ENCODE measurements at regions not wholly inside any gene's neighbourhood (a gene's known extent, or its start where the extent isn't known, plus 50 kb on each side); places are given as distances from the start of the nearest gene placed in this dataset.

DNA sequence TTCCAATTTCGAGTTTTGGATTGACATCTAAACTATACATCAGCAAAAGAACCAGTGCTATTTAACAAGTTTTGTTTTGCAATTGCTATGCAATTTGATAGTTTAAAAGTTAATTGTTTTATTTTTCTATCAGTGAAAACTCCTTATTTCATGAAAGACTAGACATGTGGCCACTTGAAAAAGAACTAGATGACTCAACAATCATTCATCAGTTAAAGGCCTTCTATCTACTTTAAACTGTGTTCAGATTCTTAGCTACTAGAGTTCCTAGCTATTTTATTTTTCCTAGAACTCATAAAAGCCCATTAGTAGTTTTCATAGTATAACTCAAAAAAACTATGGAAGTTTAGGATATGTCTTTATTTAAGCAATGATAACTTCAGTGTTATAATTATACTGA is 104.6 kb upstream of the LSM8 start:
- no peak for DNase-seq (ENCODE audit: low read depth in 2 of 2)

DNA sequence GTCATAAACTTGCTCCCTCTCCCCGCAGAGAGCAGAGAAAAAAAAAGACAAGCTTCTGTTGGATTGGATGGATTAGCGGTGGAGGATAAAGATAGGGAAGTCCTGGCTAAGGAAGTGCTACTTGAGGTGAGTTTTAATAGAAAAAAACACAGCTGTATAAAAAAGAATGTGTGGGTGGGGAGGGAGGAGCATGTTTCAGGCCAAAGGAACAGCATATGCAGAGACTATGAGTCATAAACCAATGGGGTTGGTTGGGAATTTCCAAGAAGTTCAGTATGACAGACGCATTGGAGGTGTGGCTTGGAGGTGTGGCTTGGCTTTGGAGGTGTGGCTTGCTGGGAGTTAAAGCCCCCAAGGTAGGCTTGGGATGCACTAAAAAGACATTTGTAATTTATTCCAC is 103.0 kb upstream of the LSM8 start:
- peak in 1 of 2 donors; percentile 1 for DNase-seq (ENCODE audit: low read depth in 2 of 2)

DNA sequence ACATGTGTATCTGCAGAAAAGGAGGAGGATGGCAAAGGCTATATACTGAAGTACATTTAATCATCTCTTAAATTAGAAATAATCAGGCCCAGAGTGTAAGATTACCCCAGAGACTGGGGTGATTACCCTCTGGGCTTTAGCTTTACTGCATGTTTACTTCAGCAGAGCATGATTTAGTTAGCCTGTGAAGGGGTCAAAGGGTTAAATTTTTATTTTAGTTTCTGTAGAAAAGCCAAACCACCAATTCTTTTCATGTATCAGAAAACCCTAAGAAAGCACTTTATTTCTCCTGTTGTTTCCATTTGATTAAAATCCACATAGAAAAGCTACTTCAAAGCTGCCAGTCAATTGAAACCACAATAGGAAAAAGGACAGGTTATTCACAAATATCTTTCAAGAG is 101.5 kb upstream of the LSM8 start:
- no peak for DNase-seq (ENCODE audit: low read depth in 2 of 2)

DNA sequence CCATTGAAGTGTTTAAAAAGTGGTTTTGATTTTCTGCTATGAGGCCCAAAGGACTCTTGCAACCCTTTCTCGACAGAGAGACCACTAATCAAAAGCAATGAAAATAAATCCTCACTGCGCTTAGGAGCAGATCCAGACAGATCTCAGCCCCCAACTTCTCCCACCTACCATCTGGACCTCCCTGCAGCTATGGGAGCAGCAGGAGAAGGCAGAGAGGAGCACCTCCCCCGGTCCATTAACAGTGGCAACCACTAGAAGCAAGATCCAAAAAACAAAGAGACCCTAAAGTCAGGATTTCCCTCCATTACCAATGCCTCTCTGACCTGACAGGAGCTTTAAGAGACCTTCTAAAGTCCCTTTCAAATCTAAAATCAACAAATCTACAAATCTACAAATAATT is 99.0 kb upstream of the LSM8 start:
- no peak for DNase-seq (ENCODE audit: low read depth in 2 of 2)

DNA sequence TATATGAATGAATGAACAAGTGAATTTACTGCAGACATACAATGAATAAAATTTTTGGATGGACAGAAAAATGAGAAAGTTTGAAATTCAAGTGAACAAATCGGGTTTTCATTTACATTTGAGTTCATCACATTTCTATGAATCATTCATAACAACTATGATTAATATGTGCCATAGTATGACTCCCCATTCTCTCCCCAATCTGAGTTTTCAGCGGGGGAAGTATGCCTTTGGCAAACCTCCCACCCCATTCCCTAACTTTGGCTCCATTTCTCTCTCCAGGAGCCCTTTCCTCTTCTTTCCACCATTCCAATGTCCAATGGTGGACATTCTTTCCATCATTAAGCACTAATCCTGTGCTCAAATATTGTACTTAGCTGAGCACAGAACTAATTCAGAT is 96.8 kb upstream of the LSM8 start:
- no peak for DNase-seq (ENCODE audit: low read depth in 2 of 2)

DNA sequence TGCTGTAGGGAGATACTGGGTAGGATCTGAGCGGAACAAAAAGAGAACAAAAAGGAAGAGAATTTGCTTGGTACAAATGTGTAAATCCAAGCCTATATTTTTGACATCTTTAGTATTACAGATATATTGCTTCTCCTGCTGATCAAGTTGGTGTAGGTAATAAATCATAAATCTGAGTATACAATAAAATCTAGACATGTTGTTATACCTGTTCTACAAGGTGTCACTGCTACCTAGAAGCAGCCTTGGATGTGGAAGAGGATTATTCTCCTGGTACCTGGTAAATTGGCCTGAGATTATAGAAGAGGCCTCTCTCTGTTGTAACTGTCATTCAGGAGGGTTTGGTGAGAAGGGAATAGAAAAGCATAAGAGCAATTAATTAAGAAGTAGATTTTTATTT is 89.9 kb upstream of the LSM8 start:
- no peak for DNase-seq (ENCODE audit: low read depth in 2 of 2)

DNA sequence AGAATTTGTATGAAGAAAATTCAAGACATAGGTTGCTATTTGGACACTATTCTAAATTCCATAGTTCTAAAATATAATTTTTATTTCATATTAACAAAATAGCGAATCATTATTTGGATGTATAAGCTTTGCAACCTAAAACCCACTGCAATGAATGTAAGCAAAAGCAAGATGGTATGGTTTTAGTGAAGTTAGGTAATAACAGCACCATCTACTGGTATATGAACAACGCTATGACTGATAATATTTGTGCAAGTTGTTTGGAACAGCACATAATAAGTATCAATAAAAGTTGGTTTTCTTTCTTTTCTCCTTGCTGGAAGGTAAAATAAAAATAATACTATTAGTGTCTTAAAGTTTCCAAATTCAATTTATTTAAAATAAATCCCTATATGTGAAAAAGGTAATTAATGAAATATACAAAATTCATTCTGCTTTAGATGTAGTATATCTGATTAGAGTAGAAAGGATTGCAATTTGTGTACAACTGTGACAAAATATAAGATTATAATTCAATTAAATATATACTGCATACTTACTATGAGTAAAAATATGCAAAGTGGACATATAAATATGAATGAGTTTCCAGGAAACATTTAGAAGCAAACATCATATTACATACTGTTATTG is 79.0 kb upstream of the LSM8 start:
- DNase-seq (ENCODE audit: low read depth in 2 of 2), result peak in 1 of 2 donors; percentile 13

DNA sequence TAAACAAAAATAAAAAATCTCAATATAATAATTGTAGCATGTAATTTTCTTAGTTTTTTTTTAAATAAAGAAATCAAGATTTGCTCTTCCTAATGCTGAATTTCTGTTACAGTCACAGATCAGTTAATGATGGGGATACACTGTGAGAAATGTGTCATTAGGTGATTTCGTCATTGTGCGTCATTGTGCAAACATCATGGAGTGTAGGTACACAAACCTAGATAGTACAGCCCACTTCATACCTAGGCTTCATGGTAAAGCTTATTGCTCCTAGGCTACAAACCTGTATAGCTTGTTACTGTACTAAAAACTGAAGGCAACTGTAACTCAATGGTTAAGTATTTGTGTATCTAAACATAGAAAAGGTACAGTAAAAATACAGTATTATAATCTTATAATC is 74.4 kb upstream of the LSM8 start:
- DNase-seq (ENCODE audit: low read depth in 2 of 2), result no peak

DNA sequence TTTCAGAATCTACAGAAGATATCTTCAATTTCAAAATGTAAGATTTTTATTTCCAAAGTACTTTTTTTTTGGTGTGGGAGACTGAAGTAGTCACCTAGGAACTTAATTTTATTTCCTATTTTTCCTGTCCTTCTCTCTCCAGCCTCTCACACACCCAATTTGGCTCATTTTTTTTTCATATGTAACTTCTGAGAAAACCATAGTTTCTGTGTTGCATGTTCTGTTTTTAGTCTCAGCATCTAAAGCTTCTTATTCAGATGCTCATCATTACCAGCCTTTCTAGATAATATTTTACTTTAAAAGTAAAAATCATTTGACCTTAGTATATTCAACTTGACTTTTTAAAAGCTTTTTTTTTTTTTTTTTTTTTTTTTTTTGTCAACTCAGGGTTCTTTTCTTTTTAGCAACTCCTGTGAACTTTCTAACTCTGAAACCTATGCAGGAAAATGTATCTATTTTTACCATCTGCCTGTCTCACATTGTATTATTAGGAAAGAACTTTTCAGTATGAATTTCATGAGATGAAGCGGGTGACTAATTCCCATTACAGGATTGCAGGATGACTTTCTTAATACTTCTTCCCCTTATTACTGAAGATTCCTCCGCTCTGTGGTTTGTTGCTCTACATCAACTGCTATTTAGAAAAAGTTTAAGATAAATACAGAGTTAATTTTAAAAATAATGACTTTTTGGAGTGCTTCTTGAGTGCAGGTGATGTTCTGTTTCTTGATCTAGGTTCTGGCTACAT is 73.6 kb upstream of the LSM8 start:
- no peak for DNase-seq (ENCODE audit: low read depth in 2 of 2)

DNA sequence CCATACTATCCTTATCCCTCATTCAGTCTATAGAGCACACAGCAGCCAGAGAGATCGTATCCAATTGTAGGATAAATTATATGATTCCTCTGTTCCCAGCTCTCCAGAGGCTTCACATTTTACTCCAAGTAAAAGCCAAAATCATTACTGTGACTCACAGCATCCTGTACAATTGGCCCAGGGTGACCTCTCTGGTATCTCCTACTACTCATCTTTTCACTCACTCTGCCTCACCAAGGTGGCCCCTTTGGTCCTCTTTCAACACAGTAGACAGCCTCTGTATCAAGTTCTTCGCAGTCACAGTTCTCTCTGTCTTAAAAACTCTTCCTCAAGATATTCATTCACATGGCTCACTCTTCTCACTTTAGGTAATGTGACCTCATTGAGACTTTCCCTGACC is 72.6 kb upstream of the LSM8 start:
- no peak for DNase-seq (ENCODE audit: low read depth in 2 of 2)

DNA sequence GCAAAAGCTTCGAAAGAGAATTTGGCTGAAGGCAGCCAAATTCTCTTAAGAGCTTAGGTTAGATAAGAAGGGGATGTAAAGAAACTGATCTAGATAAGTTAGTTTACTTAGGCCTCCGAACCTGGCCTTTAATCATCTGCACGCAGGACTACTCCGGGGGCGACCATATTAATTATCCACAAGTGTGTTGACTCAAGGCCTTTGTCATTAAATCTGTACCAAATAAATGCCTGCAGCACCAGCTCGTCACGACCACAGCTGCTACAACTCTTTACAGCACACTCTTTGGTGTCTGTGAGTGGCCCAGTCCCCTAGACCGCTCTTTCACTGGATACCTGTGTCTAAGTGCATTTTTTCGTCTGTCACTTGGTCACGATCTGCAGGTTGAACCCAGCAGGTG is 69.8 kb upstream of the LSM8 start:
- DNase-seq (ENCODE audit: low read depth in 2 of 2), result no peak

DNA sequence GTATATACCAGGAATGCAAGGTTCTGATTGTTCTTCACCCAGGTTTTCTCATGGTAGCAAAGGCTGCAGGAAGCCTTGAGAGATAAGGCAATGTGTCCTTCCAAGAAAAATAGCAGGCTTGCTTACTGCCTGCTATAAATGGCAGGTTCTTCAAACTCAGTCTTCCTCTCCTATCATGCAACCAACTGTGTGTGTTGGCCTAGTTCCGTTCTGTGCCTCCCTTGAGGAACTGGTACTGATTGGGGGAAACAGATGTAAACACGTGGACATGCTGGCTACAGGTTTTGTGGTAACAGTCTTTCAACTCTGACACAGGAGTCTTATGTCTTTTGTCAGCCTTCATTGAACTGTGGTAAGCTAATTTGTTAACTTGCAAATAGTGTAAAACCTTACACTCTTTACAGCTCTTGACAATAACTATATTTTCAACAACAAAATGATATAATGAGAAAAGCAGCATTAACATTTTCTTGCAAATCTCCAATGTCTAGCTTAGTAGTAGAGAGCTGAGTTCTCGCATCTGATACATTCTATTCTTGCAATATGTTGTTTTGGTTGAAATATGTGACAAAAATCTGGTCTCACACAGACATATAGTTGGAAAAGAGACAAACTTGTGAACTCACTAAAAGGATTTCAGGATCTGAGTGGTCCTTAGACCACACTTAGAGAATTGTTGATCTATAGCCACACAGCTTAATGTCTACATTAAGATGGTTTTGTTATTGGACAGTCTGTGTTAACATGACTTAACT is 54.7 kb upstream of the LSM8 start:
- DNase-seq (ENCODE audit: low read depth in 2 of 2), result no peak

DNA sequence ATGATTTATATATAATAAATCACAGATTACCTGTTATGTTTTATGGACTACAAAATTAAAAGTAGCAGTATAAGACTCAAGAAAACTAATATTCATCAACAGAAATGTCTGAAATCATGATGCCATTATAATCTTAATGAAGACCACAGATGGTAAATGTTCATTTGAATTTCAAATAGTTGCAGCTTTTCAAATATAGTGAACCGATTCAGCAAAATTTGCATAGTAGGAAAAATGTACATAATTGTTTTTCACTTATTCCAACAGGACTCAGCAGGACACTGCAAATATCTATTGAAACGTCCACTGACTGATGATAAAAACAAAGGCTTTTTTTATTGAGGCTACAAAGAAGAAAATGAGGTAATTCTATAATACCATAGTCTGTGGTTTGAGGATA is 51.2 kb upstream of the LSM8 start:
- no peak for DNase-seq (ENCODE audit: low read depth in 2 of 2)
